ENCODE measurements at regions not wholly inside any gene's neighbourhood (a gene's known extent, or its start where the extent isn't known, plus 50 kb on each side); places are given as distances from the start of the nearest gene placed in this dataset.

- TF ChIP-seq E2F5 (CRISPR knock-in tag; conservative IDR thresholded peaks at IDR 0.05) (no peak), SETDB1 (CRISPR knock-in tag; IDR thresholded peaks at IDR 0.05; ENCODE audit: borderline replicate concordance) (no peak), SMAD1 (CRISPR knock-in tag; IDR thresholded peaks at IDR 0.05; ENCODE audit: borderline replicate concordance, low read depth) (no peak)
Observed at GRCh38 chr7:20062932-20063331, 154.3 kb downstream of the MACC1 start (continued).

GRCh38 chr7:20053334-20054104, 163.7 kb downstream of the MACC1 start:
- intact Hi-C loops (cut with micrococcal nuclease; ENCODE audit: unreplicated experiment): no loop called here
- TF ChIP-seq TMF1 (CRISPR knock-in tag; IDR thresholded peaks at IDR 0.05; ENCODE audit: low read depth) (no peak), GATAD2A (CRISPR knock-in tag; IDR thresholded peaks at IDR 0.05) (no peak), ZSCAN21 (CRISPR knock-in tag; IDR thresholded peaks at IDR 0.05; ENCODE audit: borderline replicate concordance) (no peak), FOXA3 (CRISPR knock-in tag; IDR thresholded peaks at IDR 0.05) (no peak), ZBTB33 (CRISPR knock-in tag; IDR thresholded peaks at IDR 0.05) (no peak), ADNP (CRISPR knock-in tag; IDR thresholded peaks at IDR 0.05) (no peak)
- in situ Hi-C loops (cut with HindIII; ENCODE audit: extremely low pct_ligation_motif_present, low pct_unique_long_range_greater_than_20kb): no loop called here
- H4K20me1 ChIP-seq (ENCODE audit: insufficient read depth, low read length): no peaks in the 10 kb centered on the region
- ATAC-seq: no peak
- H3K4me1 ChIP-seq (ENCODE audit: insufficient read depth, low read length): no peaks in the 10 kb centered on the region
- H3K27me3 ChIP-seq (ENCODE audit: control insufficient read depth in 1 of 2, insufficient read depth in 2 of 2, low read length in 2 of 2): no peaks in the 10 kb centered on the region
- ChIA-PET POLR2A (no interaction called here), CTCF (ENCODE audit: low intra/inter-chr PET ratio, low total read pairs) (no interaction called here)
- FAIRE-seq: no peak
- DNase-seq (ENCODE audit: low spot score): no peak
- no peaks in the 10 kb centered on the region for H3K36me3 ChIP-seq (replicated peaks in 1 of 2; ENCODE audit: control insufficient read depth in 1 of 2, insufficient read depth in 2 of 2, low read length in 2 of 2)
- H3K79me2 ChIP-seq (ENCODE audit: insufficient read depth, low read length): no peaks in the 10 kb centered on the region
- no peak overlapping the region for H2AFZ ChIP-seq (ENCODE audit: low read length)
- H3K9me3 ChIP-seq (ENCODE audit: low read length): peaks cover 31% of the 10 kb centered on the region
- H3K4me2 ChIP-seq (ENCODE audit: low read depth, low read length): no peak overlapping the region
- 3% methylated on average over 6 of the region's 7 CpGs for WGBS (ENCODE audit: low lambda C conversion rate)
- BruUV-seq (replicated peaks): no TSS peak
- no peak overlapping the region for H3K9ac ChIP-seq (ENCODE audit: insufficient read depth, low read depth, low read length)
- no peak overlapping the region for H3K4me3 ChIP-seq (replicated peaks in 1 of 3; ENCODE audit: insufficient read depth in 1 of 3, low read depth in 2 of 3, low read length in 3 of 3)
- H3K27ac ChIP-seq (ENCODE audit: extremely low read length, insufficient read depth, low read length): no peak overlapping the region

Data from HepG2 (cell line).